ENCODE measurements at regions not wholly inside any gene's neighbourhood (a gene's known extent, or its start where the extent isn't known, plus 50 kb on each side); places are given as distances from the start of the nearest gene placed in this dataset.

DNA sequence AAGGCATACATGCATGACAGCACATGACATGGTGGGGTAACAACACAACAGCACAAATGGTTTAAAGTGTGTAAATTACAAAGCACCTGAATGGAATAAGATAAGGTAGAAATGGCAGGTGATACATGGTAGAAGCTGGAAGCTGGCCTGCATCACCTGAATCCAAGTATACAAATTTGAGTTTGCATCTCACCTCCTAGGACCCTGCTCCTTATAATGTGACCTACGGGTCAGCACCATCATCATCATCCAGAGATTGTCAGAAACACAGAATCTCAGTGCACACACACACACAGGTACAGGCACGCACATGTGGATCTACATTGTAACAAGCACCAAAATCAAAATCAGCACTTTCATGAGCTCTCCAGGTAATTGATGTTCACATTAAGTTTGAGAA is 1048.2 kb upstream of the AUTS2 start:
- 93 to 98% (median 95%) methylated on average over 2 of the region's 2 CpGs for WGBS, 4 donors
- Histone ChIP-seq H3K27ac (no peak overlapping the region), H3K9me3 (no peaks in the 10 kb centered on the region), H3K27me3 (peaks cover 0 to 4% (median 0%) of the 10 kb centered on the region in 9 donors), H3K36me3 (no peaks in the 10 kb centered on the region), H3K4me1 (no peaks in the 10 kb centered on the region), H3K4me3 (no peak overlapping the region)
- DNase-seq: no peak
- intact Hi-C loops (cut with DNase I): no loop called here
- no peak for ATAC-seq
- TF ChIP-seq POLR2A (IDR thresholded peaks at IDR 0.05) (no peak), CTCF (IDR thresholded peaks at IDR 0.05) (no peak)

DNA sequence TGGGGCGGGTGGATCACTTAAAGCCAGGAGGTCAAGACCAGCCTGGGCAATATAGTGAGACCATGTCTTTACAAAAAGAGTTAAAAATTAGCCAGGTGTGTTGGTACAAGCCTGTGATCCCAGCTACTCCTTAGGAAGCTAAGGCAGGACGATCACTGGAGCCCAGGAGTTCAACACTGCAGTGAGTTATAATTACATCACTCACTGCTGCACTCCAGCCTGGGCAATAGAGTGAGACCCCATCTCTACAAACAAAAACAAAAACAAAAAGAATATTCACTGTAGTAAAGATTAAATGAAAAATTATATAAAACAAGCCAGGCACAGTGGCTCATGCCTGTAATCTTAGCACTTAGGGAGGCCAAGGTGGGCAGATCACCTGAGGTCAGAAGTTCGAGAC is 1047.6 kb upstream of the AUTS2 start:
- peaks cover 0 to 4% (median 0%) of the 10 kb centered on the region in 9 donors for H3K27me3 ChIP-seq
- no peak for ATAC-seq

DNA sequence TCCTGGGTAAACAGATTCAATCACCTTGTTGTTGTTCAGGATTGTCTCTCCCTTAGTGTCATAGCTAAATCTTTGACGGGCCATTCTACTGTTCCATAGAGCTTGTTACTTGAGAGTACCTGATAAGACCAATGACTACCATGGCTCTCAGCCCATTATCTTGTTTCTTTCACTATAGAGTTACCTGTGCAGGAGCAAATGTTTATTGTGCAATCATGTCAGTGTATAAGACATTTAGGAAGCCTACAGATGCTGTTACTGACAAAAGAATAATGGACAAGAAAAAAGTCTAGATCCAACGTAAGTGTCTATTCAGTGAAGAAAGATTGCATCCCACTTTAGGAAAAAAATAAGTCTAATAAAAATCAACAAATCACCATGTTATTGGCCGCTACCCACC is 1041.7 kb upstream of the AUTS2 start:
- ATAC-seq (no peak), DNase-seq (no peak)
- 81 to 94% (median 83%) methylated on average over 3 of the region's 3 CpGs for WGBS, 4 donors
- H3K4me1 ChIP-seq: no peaks in the 10 kb centered on the region
- H3K27ac ChIP-seq: no peak overlapping the region
- intact Hi-C loops (cut with DNase I): no loop called here
- H3K4me3 ChIP-seq: no peak overlapping the region
- H3K9me3 ChIP-seq: peaks cover 0 to 5% (median 0%) of the 10 kb centered on the region in 12 donors
- H3K27me3 ChIP-seq: peaks cover 0 to 4% (median 0%) of the 10 kb centered on the region in 9 donors
- H3K36me3 ChIP-seq: no peaks in the 10 kb centered on the region
- TF ChIP-seq CTCF (IDR thresholded peaks at IDR 0.05) (no peak), POLR2A (IDR thresholded peaks at IDR 0.05) (no peak)

More for the DNA sequence above, 1047.6 kb upstream of the AUTS2 start:
- DNase-seq: no peak
- WGBS, 4 donors: 75 to 81% (median 78%) methylated on average over 3 of the region's 3 CpGs
- no peaks in the 10 kb centered on the region for H3K4me1 ChIP-seq
- no peak overlapping the region for H3K4me3 ChIP-seq
- intact Hi-C loops (cut with DNase I): no loop called here
- H3K36me3 ChIP-seq: no peaks in the 10 kb centered on the region
- no peaks in the 10 kb centered on the region for H3K9me3 ChIP-seq
- H3K27ac ChIP-seq: no peak overlapping the region
- TF ChIP-seq CTCF (IDR thresholded peaks at IDR 0.05) (no peak), POLR2A (IDR thresholded peaks at IDR 0.05) (no peak)

DNA sequence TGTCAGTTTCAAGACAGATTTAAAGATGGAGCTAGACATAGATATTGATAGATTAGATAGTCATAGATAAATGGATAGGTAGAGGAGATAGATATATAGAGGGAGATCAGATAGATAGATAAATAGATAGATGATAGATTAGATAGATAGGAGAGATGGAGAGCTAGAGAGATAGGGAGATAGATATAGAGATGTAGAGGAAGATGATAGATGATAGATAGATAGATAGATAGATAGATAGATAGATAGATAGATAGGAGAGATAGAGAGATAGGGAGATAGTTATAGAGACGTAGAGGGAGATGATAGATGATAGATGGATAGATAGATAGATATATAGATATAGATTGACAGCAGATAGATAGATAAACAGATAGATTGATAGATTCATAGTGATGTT is 1038.8 kb upstream of the AUTS2 start:
- DNase-seq (no peak), ATAC-seq (no peak)
- Histone ChIP-seq H3K4me3 (no peak overlapping the region), H3K36me3 (no peaks in the 10 kb centered on the region), H3K27ac (no peak overlapping the region), H3K27me3 (peaks cover 0 to 4% (median 0%) of the 10 kb centered on the region in 9 donors), H3K4me1 (no peaks in the 10 kb centered on the region), H3K9me3 (peaks cover 0 to 5% (median 0%) of the 10 kb centered on the region in 12 donors)
- WGBS, 4 donors: 77 to 85% (median 83%) methylated on average over 1 of the region's 1 CpG
- no peak for TF ChIP-seq POLR2A (IDR thresholded peaks at IDR 0.05)
- TF ChIP-seq CTCF (IDR thresholded peaks at IDR 0.05): no peak
- intact Hi-C loops (cut with DNase I): no loop called here
